Endodermal cell (in vitro differentiated cells): ENCODE measurements at regions not wholly inside any gene's neighbourhood (a gene's known extent, or its start where the extent isn't known, plus 50 kb on each side); places are given as distances from the start of the nearest gene placed in this dataset.

ENCODE experiments used
- DNase-seq: peaks from one replicate; pipeline ENCODE4 v3.0.0-alpha.2; 2017
- H3K27ac ChIP-seq: 2 replicates; pipeline ENCODE4 v1.5.1; 2013; ENCODE audit warnings: mild to moderate bottlenecking, low read depth, low read length, moderate library complexity
- H3K27me3 ChIP-seq: 2 replicates; pipeline ENCODE4 v1.6.1; 2013; ENCODE audit warnings: mild to moderate bottlenecking, low read length, moderate library complexity; ENCODE audit not compliant: insufficient read depth, control insufficient read depth, poor library complexity, severe bottlenecking
- H3K36me3 ChIP-seq: 2 replicates; pipeline ENCODE4 v1.7.0; 2013; ENCODE audit warnings: mild to moderate bottlenecking, low read length, moderate library complexity; ENCODE audit not compliant: control insufficient read depth, insufficient read depth
- H3K4me1 ChIP-seq: one replicate; pipeline ENCODE4 v1.7.0; 2013; ENCODE audit warnings: low read length; ENCODE audit not compliant: control insufficient read depth, insufficient read depth
- H3K4me3 ChIP-seq: 2 replicates; pipeline ENCODE4 v1.5.1; 2013; ENCODE audit warnings: mild to moderate bottlenecking, low read length, moderate library complexity
- H3K9ac ChIP-seq: 2 replicates; pipeline ENCODE4 v1.6.1; 2013; ENCODE audit warnings: mild to moderate bottlenecking, low read length, moderate library complexity; ENCODE audit not compliant: poor library complexity, severe bottlenecking; ENCODE audit errors: extremely low read depth
- H3K9me3 ChIP-seq: 2 replicates; pipeline ENCODE4 v1.6.1; 2013; ENCODE audit warnings: mild to moderate bottlenecking, low read length, moderate library complexity; ENCODE audit not compliant: control insufficient read depth
- H3K27ac Mint-ChIP-seq: 2 replicates; pipeline ENCODE4 v1.8.0; 2020; ENCODE audit warnings: mixed read lengths
- H3K27me3 Mint-ChIP-seq: 2 replicates; pipeline ENCODE4 v1.8.0; 2021; ENCODE audit warnings: mild to moderate bottlenecking, mixed read lengths; ENCODE audit not compliant: insufficient read depth
- H3K36me3 Mint-ChIP-seq: 2 replicates; pipeline ENCODE4 v1.8.0; 2020; ENCODE audit warnings: low read depth, mixed read lengths
- H3K4me1 Mint-ChIP-seq: 2 replicates; pipeline ENCODE4 v1.8.0; 2020; ENCODE audit warnings: mixed read lengths
- H3K4me3 Mint-ChIP-seq: 2 replicates; pipeline ENCODE4 v1.8.0; 2020; ENCODE audit warnings: mild to moderate bottlenecking, moderate library complexity, mixed read lengths
- H3K9me3 Mint-ChIP-seq: 2 replicates; pipeline ENCODE4 v1.8.0; 2020; ENCODE audit warnings: mild to moderate bottlenecking, mixed read lengths
- CTCF ChIP-seq: fragments of 200-600 bp; sonication (generic); conservative IDR thresholded peaks from 2 replicates; pipeline ENCODE4 v1.5.0; 2021; ENCODE audit warnings: antibody characterized with exemption, mild to moderate bottlenecking
- WGBS, 2 experiments: methylation state at CpG; one replicate each; pipeline versions ENCODE4 v1.1.5 to v1.1.7; 2013; ENCODE audit warnings: missing lambda C conversion rate in 2 of 2, mixed read lengths in 1 of 2; ENCODE audit not compliant: insufficient coverage in 1 of 2, insufficient read length in 1 of 2; 5-methylcytosine and 5-hydroxymethylcytosine counted together

- Mint-ChIP-seq H3K27me3 (no peaks in the 10 kb centered on the region), H3K36me3 (no peaks in the 10 kb centered on the region), H3K9me3 (peaks cover 2% of the 10 kb centered on the region), H3K4me3 (no peak overlapping the region), H3K27ac (peak overlapping the region; percentile 49), H3K4me1 (peaks cover 11% of the 10 kb centered on the region)
- no peaks in the 10 kb centered on the region for H3K9me3 ChIP-seq
- WGBS, 2 experiments = 92 to 100% methylated on average over 2 of the region's 2 CpGs
- TF ChIP-seq CTCF = no peak
- no peak overlapping the region for H3K9ac ChIP-seq
- H3K27ac ChIP-seq = no peak overlapping the region
- H3K36me3 ChIP-seq = no peaks in the 10 kb centered on the region
- no peaks in the 10 kb centered on the region for H3K4me1 ChIP-seq
- DNase-seq = no peak
- no peak overlapping the region for H3K4me3 ChIP-seq
- H3K27me3 ChIP-seq = no peaks in the 10 kb centered on the region
These were observed 374.5 kb upstream of the DAB2 start for GRCh38 chr5:39799242-39799641.

- Mint-ChIP-seq H3K36me3 (no peaks in the 10 kb centered on the region), H3K27ac (no peak overlapping the region), H3K27me3 (no peaks in the 10 kb centered on the region), H3K4me3 (no peak overlapping the region), H3K9me3 (peaks cover 2% of the 10 kb centered on the region), H3K4me1 (peaks cover 5% of the 10 kb centered on the region)
- no peaks in the 10 kb centered on the region for H3K4me1 ChIP-seq
- H3K9me3 ChIP-seq = no peaks in the 10 kb centered on the region
- H3K27ac ChIP-seq = no peak overlapping the region
- DNase-seq = no peak
- no peak overlapping the region for H3K4me3 ChIP-seq
- no peaks in the 10 kb centered on the region for H3K27me3 ChIP-seq
- WGBS, 2 experiments = 84 to 87% methylated on average over 4 to 5 of the region's 5 CpGs
- no peak for TF ChIP-seq CTCF
- no peaks in the 10 kb centered on the region for H3K36me3 ChIP-seq
- H3K9ac ChIP-seq = no peak overlapping the region
These were observed 369.9 kb upstream of the DAB2 start for GRCh38 chr5:39794513-39795210.

- Mint-ChIP-seq H3K4me1 (peaks cover 2% of the 10 kb centered on the region), H3K4me3 (no peak overlapping the region), H3K27me3 (no peaks in the 10 kb centered on the region), H3K9me3 (peaks cover 21% of the 10 kb centered on the region), H3K36me3 (peaks cover 6% of the 10 kb centered on the region), H3K27ac (no peak overlapping the region)
- no peak for DNase-seq
- H3K27me3 ChIP-seq = no peaks in the 10 kb centered on the region
- H3K36me3 ChIP-seq = no peaks in the 10 kb centered on the region
- H3K9ac ChIP-seq = no peak overlapping the region
- WGBS, 2 experiments = 80 to 91% methylated on average over 6 to 7 of the region's 7 CpGs
- no peak for TF ChIP-seq CTCF
- no peaks in the 10 kb centered on the region for H3K4me1 ChIP-seq
- H3K27ac ChIP-seq = no peak overlapping the region
- peaks cover 5% of the 10 kb centered on the region for H3K9me3 ChIP-seq
- H3K4me3 ChIP-seq = no peak overlapping the region
These were observed 360.6 kb upstream of the DAB2 start for GRCh38 chr5:39785410-39785809.
